GM23248 (cell line): ENCODE measurements at regions not wholly inside any gene's neighbourhood (a gene's known extent, or its start where the extent isn't known, plus 50 kb on each side); places are given as distances from the start of the nearest gene placed in this dataset.

Source experiments
- DNase-seq: peaks from one replicate; pipeline ENCODE4 v3.0.0-alpha.2; 2015
- H2AFZ ChIP-seq: fragments of 200-600 bp; sonication (generic); 2 replicates; pipeline ENCODE4 v1.6.1; 2016; ENCODE audit warnings: antibody characterized with exemption
- H3F3A ChIP-seq: fragments of 200-600 bp; sonication (generic); 2 replicates; pipeline ENCODE4 v1.6.1; 2016; ENCODE audit warnings: mild to moderate bottlenecking, antibody characterized with exemption, mixed run types; ENCODE audit not compliant: insufficient read depth
- H3K27ac ChIP-seq: fragments of 200-600 bp; sonication (generic); 2 replicates; pipeline ENCODE4 v1.5.1; 2016; ENCODE audit warnings: mild to moderate bottlenecking
- H3K27me3 ChIP-seq: fragments of 200-600 bp; sonication (generic); replicated peaks from 2 replicates; pipeline ENCODE4 v1.6.1; 2016; ENCODE audit warnings: mild to moderate bottlenecking; ENCODE audit not compliant: insufficient read depth
- H3K36me3 ChIP-seq: fragments of 200-600 bp; sonication (generic); 2 replicates; pipeline ENCODE4 v1.6.1; 2016; ENCODE audit warnings: low read depth, mild to moderate bottlenecking
- H3K4me1 ChIP-seq: fragments of 200-600 bp; sonication (generic); 2 replicates; pipeline ENCODE4 v1.6.1; 2016; ENCODE audit warnings: mild to moderate bottlenecking; ENCODE audit not compliant: insufficient read depth
- H3K4me2 ChIP-seq: fragments of 200-600 bp; sonication (generic); one replicate; pipeline ENCODE4 v1.6.1; 2016; ENCODE audit warnings: mild to moderate bottlenecking; ENCODE audit not compliant: unreplicated experiment
- H3K4me3 ChIP-seq: fragments of 200-600 bp; sonication (generic); 2 replicates; pipeline ENCODE4 v1.5.1; 2016; ENCODE audit warnings: mild to moderate bottlenecking
- H3K79me2 ChIP-seq: fragments of 200-600 bp; sonication (generic); 2 replicates; pipeline ENCODE4 v1.6.1; 2016; ENCODE audit warnings: mild to moderate bottlenecking; ENCODE audit not compliant: insufficient read depth
- H3K9ac ChIP-seq: fragments of 200-600 bp; sonication (generic); 2 replicates; pipeline ENCODE4 v1.6.1; 2016; ENCODE audit warnings: mild to moderate bottlenecking
- H3K9me2 ChIP-seq: fragments of 200-600 bp; sonication (generic); 2 replicates; pipeline ENCODE4 v1.6.1; 2016; ENCODE audit warnings: mixed run types, mild to moderate bottlenecking, moderate library complexity; ENCODE audit not compliant: insufficient read depth
- H3K9me3 ChIP-seq: fragments of 200-600 bp; sonication (generic); one replicate; pipeline ENCODE4 v1.6.1; 2017; ENCODE audit warnings: low read depth
- H4K20me1 ChIP-seq: fragments of 200-600 bp; sonication (generic); 2 replicates; pipeline ENCODE4 v1.6.0; 2016; ENCODE audit not compliant: insufficient read depth
- EZH2 ChIP-seq: fragments of 200-600 bp; sonication (generic); IDR thresholded peaks from 2 replicates; pipeline ENCODE4 v1.6.1; 2018; ENCODE audit warnings: antibody characterized with exemption, mild to moderate bottlenecking; ENCODE audit not compliant: insufficient read depth, poor library complexity, severe bottlenecking
- EZH2phosphoT487 ChIP-seq: fragments of 200-600 bp; sonication (generic); IDR thresholded peaks from 2 replicates; pipeline ENCODE4 v1.6.1; 2018; ENCODE audit warnings: antibody characterized with exemption, moderate library complexity, mild to moderate bottlenecking, low read depth; ENCODE audit not compliant: insufficient read depth
- WGBS, 2 experiments: methylation state at CpG; one replicate each; pipeline ENCODE4 v1.1.6; 2015 to 2017; ENCODE audit warnings: low lambda C conversion rate in 2 of 2, low coverage in 1 of 2; ENCODE audit errors: missing lambda C conversion rate in 2 of 2; 5-methylcytosine and 5-hydroxymethylcytosine counted together
- in situ Hi-C: fragments of 300-500 bp; cut with MboI; formaldehyde crosslinking; loops from 2 replicates; pipeline ENCODE4 v1.15.0; 2020

GRCh38 chr17:15106540-15106939 lies 158.6 kb downstream of the PMP22 start:
- H4K20me1 ChIP-seq, result no peaks in the 10 kb centered on the region
- no peak overlapping the region for H3K9ac ChIP-seq
- no peaks in the 10 kb centered on the region for H3K79me2 ChIP-seq
- H3K9me2 ChIP-seq, result no peaks in the 10 kb centered on the region
- no peaks in the 10 kb centered on the region for H3K36me3 ChIP-seq
- H3K27ac ChIP-seq, result no peak overlapping the region
- H3K4me3 ChIP-seq, result no peak overlapping the region
- H3K9me3 ChIP-seq, result no peaks in the 10 kb centered on the region
- DNase-seq, result peak; percentile 79
- no peaks in the 10 kb centered on the region for H3F3A ChIP-seq
- 8 to 12% methylated on average over 3 of the region's 3 CpGs for WGBS, 2 experiments
- peak overlapping the region; percentile 8 for H3K4me2 ChIP-seq
- peaks cover 10% of the 10 kb centered on the region for H3K4me1 ChIP-seq
- TF ChIP-seq EZH2phosphoT487, result no peak
- no peak for TF ChIP-seq EZH2
- H3K27me3 ChIP-seq, result no peaks in the 10 kb centered on the region
- in situ Hi-C loops, result no loop called here
- 0 out of 2 replicates have a peak overlapping the region, but pooled peaks have one; percentile 20 for H2AFZ ChIP-seq

- no peaks in the 10 kb centered on the region for H3F3A ChIP-seq
- DNase-seq, result no peak
- no peaks in the 10 kb centered on the region for H4K20me1 ChIP-seq
- no peak overlapping the region for H3K9ac ChIP-seq
- no peak overlapping the region for H3K4me3 ChIP-seq
- peaks cover 11% of the 10 kb centered on the region; the same call in 1 of the 2 replicates for H3K27me3 ChIP-seq
- no peaks in the 10 kb centered on the region for H3K9me3 ChIP-seq
- no peak overlapping the region for H3K4me2 ChIP-seq
- no peaks in the 10 kb centered on the region for H3K36me3 ChIP-seq
- 77 to 80% methylated on average over 4 of the region's 4 CpGs for WGBS, 2 experiments
- no peak for TF ChIP-seq EZH2phosphoT487
- no peak for TF ChIP-seq EZH2
- no peaks in the 10 kb centered on the region for H3K79me2 ChIP-seq
- in situ Hi-C loops, result no loop called here
- H2AFZ ChIP-seq, result no peak overlapping the region
- H3K4me1 ChIP-seq, result peaks cover 10% of the 10 kb centered on the region
- H3K9me2 ChIP-seq, result no peaks in the 10 kb centered on the region
- no peak overlapping the region for H3K27ac ChIP-seq
Observed at GRCh38 chr17:15103785-15104184, 161.3 kb downstream of the PMP22 start.

- no peaks in the 10 kb centered on the region for H3F3A ChIP-seq
- no peak overlapping the region for H3K4me3 ChIP-seq
- in situ Hi-C loops, result no loop called here
- no peaks in the 10 kb centered on the region for H3K9me3 ChIP-seq
- H4K20me1 ChIP-seq, result no peaks in the 10 kb centered on the region
- TF ChIP-seq EZH2 (no peak), EZH2phosphoT487 (no peak)
- H3K9me2 ChIP-seq, result no peaks in the 10 kb centered on the region
- WGBS, 2 experiments, result 73 to 79% methylated on average over 2 of the region's 2 CpGs
- no peak overlapping the region for H2AFZ ChIP-seq
- H3K27ac ChIP-seq, result no peak overlapping the region
- no peak overlapping the region for H3K9ac ChIP-seq
- peaks cover 11% of the 10 kb centered on the region; the same call in 1 of the 2 replicates for H3K27me3 ChIP-seq
- no peak for DNase-seq
- H3K36me3 ChIP-seq, result no peaks in the 10 kb centered on the region
- H3K79me2 ChIP-seq, result no peaks in the 10 kb centered on the region
- no peak overlapping the region for H3K4me2 ChIP-seq
- peaks cover 3% of the 10 kb centered on the region for H3K4me1 ChIP-seq
Observed at GRCh38 chr17:15101175-15101574, 164.0 kb downstream of the PMP22 start.

- Histone ChIP-seq H3K9me3 (no peaks in the 10 kb centered on the region), H3K4me3 (no peak overlapping the region), H3K9ac (no peak overlapping the region), H3F3A (no peaks in the 10 kb centered on the region), H3K36me3 (no peaks in the 10 kb centered on the region), H3K4me1 (no peaks in the 10 kb centered on the region), H3K4me2 (no peak overlapping the region), H4K20me1 (no peaks in the 10 kb centered on the region), H3K9me2 (no peaks in the 10 kb centered on the region), H3K79me2 (no peaks in the 10 kb centered on the region), H3K27me3 (peaks cover 11% of the 10 kb centered on the region; the same call in 1 of the 2 replicates), H2AFZ (no peak overlapping the region), H3K27ac (no peak overlapping the region)
- WGBS, 2 experiments, result 9 to 11% methylated on average over 4 of the region's 4 CpGs
- DNase-seq, result no peak
- in situ Hi-C loops, result no loop called here
- TF ChIP-seq EZH2 (no peak), EZH2phosphoT487 (no peak)
Observed at GRCh38 chr17:15096511-15096910, 168.6 kb downstream of the PMP22 start.

GRCh38 chr17:15095935-15096334 lies 169.2 kb downstream of the PMP22 start:
- no peak for TF ChIP-seq EZH2
- TF ChIP-seq EZH2phosphoT487, result no peak
- Histone ChIP-seq H3K9me3 (no peaks in the 10 kb centered on the region), H3K36me3 (no peaks in the 10 kb centered on the region), H3F3A (no peaks in the 10 kb centered on the region), H3K4me1 (no peaks in the 10 kb centered on the region), H3K27me3 (peaks cover 9% of the 10 kb centered on the region; the same call in 1 of the 2 replicates), H3K9me2 (no peaks in the 10 kb centered on the region), H4K20me1 (no peaks in the 10 kb centered on the region), H3K79me2 (no peaks in the 10 kb centered on the region), H3K27ac (no peak overlapping the region), H3K4me3 (no peak overlapping the region), H2AFZ (no peak overlapping the region), H3K9ac (no peak overlapping the region), H3K4me2 (no peak overlapping the region)
- no peak for DNase-seq
- in situ Hi-C loops, result no loop called here
- 59 to 69% methylated on average over 2 of the region's 2 CpGs for WGBS, 2 experiments
